Type B pancreatic cell (in vitro differentiated cells): ENCODE measurements at regions not wholly inside any gene's neighbourhood (a gene's known extent, or its start where the extent isn't known, plus 50 kb on each side); places are given as distances from the start of the nearest gene placed in this dataset.

ENCODE experiments used
- DNase-seq: peaks from one replicate; pipeline ENCODE4 v3.0.0; 2021; ENCODE audit warnings: mixed read lengths; ENCODE audit not compliant: unreplicated experiment; ENCODE audit errors: extremely low spot score
- H3K27ac Mint-ChIP-seq: 2 replicates; pipeline ENCODE4 v1.8.0; 2021; ENCODE audit warnings: mild to moderate bottlenecking, mixed read lengths
- H3K27me3 Mint-ChIP-seq: 2 replicates; pipeline ENCODE4 v1.8.0; 2021; ENCODE audit warnings: mixed read lengths
- H3K36me3 Mint-ChIP-seq: 2 replicates; pipeline ENCODE4 v1.8.0; 2021; ENCODE audit warnings: mixed read lengths
- H3K4me1 Mint-ChIP-seq: one replicate; pipeline ENCODE4 v1.8.0; 2021; ENCODE audit warnings: mixed read lengths; ENCODE audit not compliant: unreplicated experiment
- H3K4me3 Mint-ChIP-seq: 2 replicates; pipeline ENCODE4 v1.8.0; 2021; ENCODE audit warnings: mild to moderate bottlenecking, mixed read lengths
- H3K9me3 Mint-ChIP-seq: 2 replicates; pipeline ENCODE4 v1.8.0; 2021; ENCODE audit warnings: mixed read lengths
- CTCF ChIP-seq: fragments of 200-600 bp; sonication (generic); conservative IDR thresholded peaks from 2 replicates; pipeline ENCODE4 v1.5.0; 2021; ENCODE audit warnings: antibody characterized with exemption, mild to moderate bottlenecking

- peaks cover 19% of the 10 kb centered on the region for H3K27me3 Mint-ChIP-seq
- peaks cover 5% of the 10 kb centered on the region for H3K9me3 Mint-ChIP-seq
- H3K4me1 Mint-ChIP-seq = no peaks in the 10 kb centered on the region
- H3K27ac Mint-ChIP-seq = no peak overlapping the region
- no peaks in the 10 kb centered on the region for H3K36me3 Mint-ChIP-seq
- DNase-seq = no peak
- no peak for TF ChIP-seq CTCF
- H3K4me3 Mint-ChIP-seq = no peak overlapping the region
These were observed 458.0 kb downstream of the MATN1 start for GRCh38 chr1:30265127-30266070.

GRCh38 chr1:30264672-30265025, 458.7 kb downstream of the MATN1 start:
- Mint-ChIP-seq H3K9me3 (peaks cover 5% of the 10 kb centered on the region), H3K27ac (no peak overlapping the region), H3K36me3 (no peaks in the 10 kb centered on the region), H3K4me1 (peaks cover under 1% of the 10 kb centered on the region), H3K27me3 (peaks cover 14% of the 10 kb centered on the region), H3K4me3 (no peak overlapping the region)
- no peak for DNase-seq
- TF ChIP-seq CTCF = no peak

- Mint-ChIP-seq H3K9me3 (peaks cover 5% of the 10 kb centered on the region), H3K27me3 (peaks cover 18% of the 10 kb centered on the region), H3K27ac (no peak overlapping the region), H3K4me1 (peaks cover 6% of the 10 kb centered on the region), H3K4me3 (no peak overlapping the region), H3K36me3 (no peaks in the 10 kb centered on the region)
- DNase-seq = no peak
- no peak for TF ChIP-seq CTCF
These were observed 459.3 kb downstream of the MATN1 start for GRCh38 chr1:30263888-30264671.

GRCh38 chr1:30263405-30263804, 460.0 kb downstream of the MATN1 start:
- no peak for DNase-seq
- Mint-ChIP-seq H3K9me3 (peaks cover 5% of the 10 kb centered on the region), H3K27me3 (peaks cover 18% of the 10 kb centered on the region), H3K4me1 (peaks cover 13% of the 10 kb centered on the region), H3K27ac (no peak overlapping the region), H3K36me3 (no peaks in the 10 kb centered on the region), H3K4me3 (no peak overlapping the region)
- TF ChIP-seq CTCF = no peak

- H3K36me3 Mint-ChIP-seq = no peaks in the 10 kb centered on the region
- peaks cover 5% of the 10 kb centered on the region for H3K9me3 Mint-ChIP-seq
- TF ChIP-seq CTCF = no peak
- H3K27ac Mint-ChIP-seq = no peak overlapping the region
- H3K4me3 Mint-ChIP-seq = no peak overlapping the region
- H3K4me1 Mint-ChIP-seq = peaks cover 13% of the 10 kb centered on the region
- DNase-seq = no peak
- H3K27me3 Mint-ChIP-seq = peaks cover 14% of the 10 kb centered on the region
These were observed 461.2 kb downstream of the MATN1 start for GRCh38 chr1:30262158-30262557.
